Limb (tissue), 2 donors: ENCODE measurements at regions not wholly inside any gene's neighbourhood (a gene's known extent, or its start where the extent isn't known, plus 50 kb on each side); places are given as distances from the start of the nearest gene placed in this dataset.
"Not testable (repeated sequence)": the region's sequence is repeated elsewhere in the genome, so short reads cannot be mapped to it uniquely, and the experiment has no call there.

Experiments
- DNase-seq, 2 donors: peaks; one replicate each; pipeline ENCODE4 v3.0.0-alpha.2; 2016; ENCODE audit errors: extremely low spot score in 2 of 2

GRCh38 chr5:58204966-58205365 is 254.9 kb downstream of the PLK2 start:
- no peak for DNase-seq

- DNase-seq, result no peak
These were observed 256.9 kb downstream of the PLK2 start for GRCh38 chr5:58202941-58203444.

- DNase-seq, result no peak
These were observed 257.8 kb downstream of the PLK2 start for GRCh38 chr5:58201922-58202648.

GRCh38 chr5:58200451-58200850 is 259.4 kb downstream of the PLK2 start:
- no peak for DNase-seq

- no peak for DNase-seq
These were observed 260.8 kb downstream of the PLK2 start for GRCh38 chr5:58199087-58199486.

- no peak for DNase-seq
These were observed 261.6 kb downstream of the PLK2 start for GRCh38 chr5:58198330-58198729.

- DNase-seq, result no peak
These were observed 262.0 kb downstream of the PLK2 start for GRCh38 chr5:58197875-58198274.

- no peak for DNase-seq
These were observed 268.4 kb downstream of the PLK2 start for GRCh38 chr5:58191443-58191842.

- no peak for DNase-seq
These were observed 271.6 kb downstream of the PLK2 start for GRCh38 chr5:58188262-58188651.

- DNase-seq, result no peak
These were observed 272.2 kb downstream of the PLK2 start for GRCh38 chr5:58187432-58188261.

- no peak for DNase-seq
These were observed 274.1 kb downstream of the PLK2 start for GRCh38 chr5:58185801-58186200.

GRCh38 chr5:58185397-58185796 is 274.5 kb downstream of the PLK2 start:
- DNase-seq, result no peak

- DNase-seq, result no peak
These were observed 275.0 kb downstream of the PLK2 start for GRCh38 chr5:58184910-58185309.

- DNase-seq, result no peak
These were observed 276.1 kb downstream of the PLK2 start for GRCh38 chr5:58183786-58184085.

- no peak for DNase-seq
These were observed 276.7 kb downstream of the PLK2 start for GRCh38 chr5:58183078-58183785.

- no peak for DNase-seq
These were observed 277.5 kb downstream of the PLK2 start for GRCh38 chr5:58182287-58182841.

- DNase-seq, result no peak
These were observed 278.2 kb downstream of the PLK2 start for GRCh38 chr5:58181578-58182286.

- DNase-seq, result no peak
These were observed 286.9 kb downstream of the PLK2 start for GRCh38 chr5:58172946-58173345.

- no peak for DNase-seq
These were observed 294.7 kb downstream of the PLK2 start for GRCh38 chr5:58165152-58165551.

- DNase-seq, result not testable (repeated sequence)
These were observed 298.0 kb downstream of the PLK2 start for GRCh38 chr5:58161889-58162288.

- DNase-seq, result peak; percentile 52 to 54
These were observed 302.7 kb downstream of the PLK2 start for GRCh38 chr5:58156973-58157701.
